Fibroblast of lung (primary cell): ENCODE measurements at regions not wholly inside any gene's neighbourhood (a gene's known extent, or its start where the extent isn't known, plus 50 kb on each side); places are given as distances from the start of the nearest gene placed in this dataset.

ENCODE experiments used
- DNase-seq, 2 donors: peaks; one replicate each; pipeline versions ENCODE4 v3.0.0 to v3.0.0-alpha.2; 2010; ENCODE audit warnings: low read depth in 2 of 2
- H2AFZ ChIP-seq: 2 replicates; pipeline ENCODE4 v1.5.1; 2012; ENCODE audit warnings: low read length, control low read depth, inconsistent platforms
- H3K27ac ChIP-seq: 2 replicates; pipeline ENCODE4 v1.5.1; 2011; ENCODE audit warnings: low read length, control low read depth; ENCODE audit not compliant: insufficient read depth
- H3K27me3 ChIP-seq: 2 replicates; pipeline ENCODE4 v1.5.1; 2011; ENCODE audit warnings: mild to moderate bottlenecking, low read length; ENCODE audit not compliant: control insufficient read depth, insufficient read depth
- H3K36me3 ChIP-seq: 2 replicates; pipeline ENCODE4 v1.5.1; 2011; ENCODE audit warnings: low read length; ENCODE audit not compliant: control insufficient read depth, insufficient read depth
- H3K4me1 ChIP-seq: 2 replicates; pipeline ENCODE4 v1.5.1; 2011; ENCODE audit warnings: low read length; ENCODE audit not compliant: control insufficient read depth, insufficient read depth; ENCODE audit errors: extremely low read depth
- H3K4me2 ChIP-seq: 2 replicates; pipeline ENCODE4 v1.5.1; 2011; ENCODE audit warnings: low read length, control low read depth; ENCODE audit not compliant: insufficient read depth; ENCODE audit errors: extremely low read depth
- H3K4me3 ChIP-seq, 4 experiments: fragments of 200-600 bp in 1 of 4; sonication (generic) in 1 of 4; replicated peaks in 1 of 4; 2 replicates each; pipeline ENCODE4 v1.5.1; 2011 to 2016; ENCODE audit warnings: low read length in 4 of 4, low read depth in 3 of 4, mild to moderate bottlenecking in 3 of 4, control low read depth in 2 of 4, inconsistent platforms in 1 of 4, mixed read lengths in 1 of 4; ENCODE audit not compliant: insufficient read depth in 1 of 4; ENCODE audit errors: control extremely low read depth in 1 of 4
- H3K79me2 ChIP-seq: 2 replicates; pipeline ENCODE4 v1.5.1; 2012; ENCODE audit warnings: mild to moderate bottlenecking, low read length, inconsistent platforms; ENCODE audit not compliant: control insufficient read depth, insufficient read depth
- H3K9ac ChIP-seq: 2 replicates; pipeline ENCODE4 v1.5.1; 2011; ENCODE audit warnings: mild to moderate bottlenecking, low read length, control low read depth; ENCODE audit not compliant: insufficient read depth
- H3K9me3 ChIP-seq: 2 replicates; pipeline ENCODE4 v1.5.1; 2012; ENCODE audit warnings: low read depth, low read length; ENCODE audit not compliant: control insufficient read depth, insufficient read depth
- H4K20me1 ChIP-seq: 2 replicates; pipeline ENCODE4 v1.5.1; 2011; ENCODE audit warnings: low read length; ENCODE audit not compliant: control insufficient read depth, insufficient read depth; ENCODE audit errors: extremely low read depth
- EZH2 ChIP-seq: IDR thresholded peaks from 2 replicates; pipeline ENCODE4 v1.5.1; 2012; ENCODE audit warnings: low read length, control low read depth, mild to moderate bottlenecking; ENCODE audit errors: missing control alignments
- TF ChIP-seq, protein P1 (sequence below), 2 donors: IDR thresholded peaks in 1 of 2; conservative IDR thresholded peaks in 1 of 2; 1 replicate in 1 of 2; 2 replicates in 1 of 2; pipeline ENCODE4 v1.5.1; 2011 to 2012; ENCODE audit warnings: low read length in 2 of 2, control low read depth in 1 of 2, inconsistent platforms in 1 of 2, low read depth in 1 of 2, mild to moderate bottlenecking in 1 of 2

DNA sequence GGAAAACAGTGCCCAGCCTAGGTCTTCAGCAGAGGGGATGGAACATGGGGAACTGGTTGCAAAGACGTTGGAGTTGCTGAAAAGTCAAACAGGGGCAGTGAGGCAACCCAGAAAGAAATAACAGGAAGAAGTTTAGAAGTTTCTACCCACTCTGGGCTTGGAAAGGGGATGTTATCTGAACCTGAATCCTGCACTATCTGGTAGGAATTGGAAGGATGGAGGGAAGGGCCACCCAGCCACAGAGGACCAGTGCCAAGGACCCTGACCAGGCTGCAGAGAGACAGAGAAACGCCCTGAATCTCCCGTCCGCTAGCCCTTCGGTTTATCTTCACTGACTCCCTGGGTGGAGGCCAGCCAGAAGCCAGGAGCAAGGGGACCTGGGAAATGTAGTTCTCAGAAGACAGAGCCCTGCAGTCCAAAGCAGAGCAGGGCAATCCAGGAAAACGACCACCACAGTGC lies 217.3 kb upstream of the RREB1 start:
- H3K4me2 ChIP-seq: no peak overlapping the region

DNA sequence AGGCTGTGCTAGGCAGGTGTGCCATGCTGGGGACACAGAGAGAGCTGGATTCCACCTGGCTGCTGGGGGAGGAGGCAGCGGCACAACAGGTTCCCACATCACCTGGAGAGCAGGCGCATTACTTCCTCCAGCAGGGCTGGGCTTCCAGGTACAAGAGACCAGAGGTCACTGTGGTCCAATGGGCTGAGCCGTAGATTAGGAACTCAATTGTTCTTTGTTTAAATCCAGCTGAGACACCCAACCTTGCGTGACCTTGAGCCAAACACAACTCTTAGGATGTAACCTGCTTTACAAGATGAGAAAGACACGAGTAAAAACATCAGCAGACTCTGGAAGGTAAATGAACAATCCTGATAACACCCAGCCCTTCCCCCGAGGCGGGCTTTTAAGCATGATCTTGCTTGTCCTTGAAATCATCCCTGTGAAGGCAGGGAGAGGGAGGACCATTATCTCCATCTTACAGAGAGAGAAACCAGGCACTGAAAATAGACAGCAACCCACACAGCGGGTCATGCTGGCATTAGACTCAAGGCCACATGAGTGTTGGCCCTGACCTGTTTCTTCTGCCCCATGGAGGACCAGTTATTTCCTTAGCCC lies 216.5 kb upstream of the RREB1 start:
- H3K4me2 ChIP-seq: no peak overlapping the region
- TF ChIP-seq, protein P1, sequence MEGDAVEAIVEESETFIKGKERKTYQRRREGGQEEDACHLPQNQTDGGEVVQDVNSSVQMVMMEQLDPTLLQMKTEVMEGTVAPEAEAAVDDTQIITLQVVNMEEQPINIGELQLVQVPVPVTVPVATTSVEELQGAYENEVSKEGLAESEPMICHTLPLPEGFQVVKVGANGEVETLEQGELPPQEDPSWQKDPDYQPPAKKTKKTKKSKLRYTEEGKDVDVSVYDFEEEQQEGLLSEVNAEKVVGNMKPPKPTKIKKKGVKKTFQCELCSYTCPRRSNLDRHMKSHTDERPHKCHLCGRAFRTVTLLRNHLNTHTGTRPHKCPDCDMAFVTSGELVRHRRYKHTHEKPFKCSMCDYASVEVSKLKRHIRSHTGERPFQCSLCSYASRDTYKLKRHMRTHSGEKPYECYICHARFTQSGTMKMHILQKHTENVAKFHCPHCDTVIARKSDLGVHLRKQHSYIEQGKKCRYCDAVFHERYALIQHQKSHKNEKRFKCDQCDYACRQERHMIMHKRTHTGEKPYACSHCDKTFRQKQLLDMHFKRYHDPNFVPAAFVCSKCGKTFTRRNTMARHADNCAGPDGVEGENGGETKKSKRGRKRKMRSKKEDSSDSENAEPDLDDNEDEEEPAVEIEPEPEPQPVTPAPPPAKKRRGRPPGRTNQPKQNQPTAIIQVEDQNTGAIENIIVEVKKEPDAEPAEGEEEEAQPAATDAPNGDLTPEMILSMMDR (conservative IDR thresholded peaks at IDR 0.05 in 1 of 2, IDR thresholded peaks at IDR 0.05 in 1 of 2; ENCODE audit: low read depth in 1 of 2, low read length in 2 of 2): no peak
- no peak for TF ChIP-seq EZH2
- H3K9me3 ChIP-seq: no peaks in the 10 kb centered on the region
- no peaks in the 10 kb centered on the region for H4K20me1 ChIP-seq
- H3K36me3 ChIP-seq: no peaks in the 10 kb centered on the region
- no peaks in the 10 kb centered on the region for H3K4me1 ChIP-seq
- no peak overlapping the region for H3K27ac ChIP-seq
- no peak overlapping the region for H3K4me3 ChIP-seq
- H3K79me2 ChIP-seq: no peaks in the 10 kb centered on the region
- DNase-seq: no peak
- H3K27me3 ChIP-seq: no peaks in the 10 kb centered on the region
- no peak overlapping the region for H3K9ac ChIP-seq
- H2AFZ ChIP-seq: no peak overlapping the region

More for the DNA sequence above, 217.3 kb upstream of the RREB1 start:
- Histone ChIP-seq H3K4me3 (no peak overlapping the region), H3K27ac (no peak overlapping the region), H4K20me1 (no peaks in the 10 kb centered on the region), H3K9me3 (no peaks in the 10 kb centered on the region), H3K27me3 (no peaks in the 10 kb centered on the region), H3K79me2 (no peaks in the 10 kb centered on the region), H3K36me3 (no peaks in the 10 kb centered on the region), H2AFZ (peak overlapping the region; percentile 80), H3K4me1 (no peaks in the 10 kb centered on the region), H3K9ac (no peak overlapping the region)
- TF ChIP-seq EZH2: no peak
- TF ChIP-seq, protein P1 (conservative IDR thresholded peaks at IDR 0.05 in 1 of 2, IDR thresholded peaks at IDR 0.05 in 1 of 2; ENCODE audit: low read depth in 1 of 2, low read length in 2 of 2): no peak
- DNase-seq: peak in 1 of 2 donors; percentile 24

DNA sequence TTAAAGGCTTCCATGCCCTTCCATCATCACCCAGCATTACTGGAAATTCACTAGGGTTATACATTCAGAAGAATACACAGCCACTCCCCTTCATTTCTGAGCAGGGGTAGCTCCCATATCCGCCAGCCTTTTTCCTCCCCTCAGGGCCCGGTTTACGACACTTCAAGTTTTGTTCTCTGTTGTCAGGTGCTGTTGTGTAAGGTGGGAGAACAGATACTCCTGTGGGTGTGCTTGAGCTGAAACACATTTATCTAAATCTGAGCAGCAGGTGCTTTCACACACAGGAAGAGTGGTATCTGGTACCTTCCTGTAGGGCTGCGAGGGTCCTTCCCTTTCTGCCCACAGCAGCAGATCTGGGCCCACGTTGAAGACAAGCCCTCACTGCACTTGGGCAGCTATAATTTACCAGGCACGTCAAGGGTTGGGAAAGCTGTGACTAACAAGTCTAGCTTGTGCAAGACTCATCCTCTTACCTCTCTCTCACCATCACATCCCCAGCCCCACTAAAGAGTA lies 215.8 kb upstream of the RREB1 start:
- TF ChIP-seq, protein P1 (conservative IDR thresholded peaks at IDR 0.05 in 1 of 2, IDR thresholded peaks at IDR 0.05 in 1 of 2; ENCODE audit: low read depth in 1 of 2, low read length in 2 of 2): no peak
- no peak for TF ChIP-seq EZH2
- no peak overlapping the region for H3K9ac ChIP-seq

More for the DNA sequence above, 215.8 kb upstream of the RREB1 start:
- H2AFZ ChIP-seq: no peak overlapping the region
- DNase-seq: no peak
- H3K4me1 ChIP-seq: no peaks in the 10 kb centered on the region
- H4K20me1 ChIP-seq: no peaks in the 10 kb centered on the region
- H3K9me3 ChIP-seq: no peaks in the 10 kb centered on the region
- H3K36me3 ChIP-seq: no peaks in the 10 kb centered on the region
- H3K79me2 ChIP-seq: no peaks in the 10 kb centered on the region
- H3K27me3 ChIP-seq: no peaks in the 10 kb centered on the region
- H3K4me3 ChIP-seq: no peak overlapping the region
- no peak overlapping the region for H3K27ac ChIP-seq
- no peak overlapping the region for H3K4me2 ChIP-seq
